LNCaP clone FGC (cell line): ENCODE measurements at regions not wholly inside any gene's neighbourhood (a gene's known extent, or its start where the extent isn't known, plus 50 kb on each side); places are given as distances from the start of the nearest gene placed in this dataset.

ENCODE experiments used
- DNase-seq: peaks from one replicate; pipeline ENCODE4 v3.0.0-alpha.2; 2011; ENCODE audit warnings: low read depth
- H3K4me3 ChIP-seq: 2 replicates; pipeline ENCODE4 v1.5.1; 2011; ENCODE audit warnings: mild to moderate bottlenecking, low read depth, low read length, control low read depth
- TF ChIP-seq, protein P1 (sequence below): IDR thresholded peaks from 2 replicates; pipeline ENCODE4 v1.5.1; 2012; ENCODE audit warnings: mild to moderate bottlenecking; ENCODE audit not compliant: control insufficient read depth, insufficient read depth; ENCODE audit errors: extremely low read depth

DNA sequence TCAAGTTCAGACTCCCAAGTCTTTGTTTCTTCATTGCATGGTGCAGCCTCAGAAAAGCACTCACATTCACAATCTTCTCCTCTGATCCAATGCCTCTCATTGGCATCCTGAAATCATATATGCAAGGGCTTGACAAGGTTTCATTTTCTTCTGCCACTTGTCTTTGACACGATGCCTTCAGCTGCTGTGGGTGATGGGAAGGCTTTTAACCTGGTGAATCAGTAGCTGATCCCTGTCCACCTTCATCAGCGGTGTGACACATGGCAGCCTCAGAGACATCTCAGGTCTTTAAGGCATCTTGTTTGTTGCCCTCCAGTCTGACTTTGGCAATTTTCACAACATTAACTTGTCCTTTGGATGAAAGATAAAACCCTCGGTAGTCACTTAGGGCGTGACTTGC is 147.2 kb downstream of the PRELID2 start:
- no peak for DNase-seq
- TF ChIP-seq, protein P1, sequence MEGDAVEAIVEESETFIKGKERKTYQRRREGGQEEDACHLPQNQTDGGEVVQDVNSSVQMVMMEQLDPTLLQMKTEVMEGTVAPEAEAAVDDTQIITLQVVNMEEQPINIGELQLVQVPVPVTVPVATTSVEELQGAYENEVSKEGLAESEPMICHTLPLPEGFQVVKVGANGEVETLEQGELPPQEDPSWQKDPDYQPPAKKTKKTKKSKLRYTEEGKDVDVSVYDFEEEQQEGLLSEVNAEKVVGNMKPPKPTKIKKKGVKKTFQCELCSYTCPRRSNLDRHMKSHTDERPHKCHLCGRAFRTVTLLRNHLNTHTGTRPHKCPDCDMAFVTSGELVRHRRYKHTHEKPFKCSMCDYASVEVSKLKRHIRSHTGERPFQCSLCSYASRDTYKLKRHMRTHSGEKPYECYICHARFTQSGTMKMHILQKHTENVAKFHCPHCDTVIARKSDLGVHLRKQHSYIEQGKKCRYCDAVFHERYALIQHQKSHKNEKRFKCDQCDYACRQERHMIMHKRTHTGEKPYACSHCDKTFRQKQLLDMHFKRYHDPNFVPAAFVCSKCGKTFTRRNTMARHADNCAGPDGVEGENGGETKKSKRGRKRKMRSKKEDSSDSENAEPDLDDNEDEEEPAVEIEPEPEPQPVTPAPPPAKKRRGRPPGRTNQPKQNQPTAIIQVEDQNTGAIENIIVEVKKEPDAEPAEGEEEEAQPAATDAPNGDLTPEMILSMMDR = no peak
- no peak overlapping the region for H3K4me3 ChIP-seq

DNA sequence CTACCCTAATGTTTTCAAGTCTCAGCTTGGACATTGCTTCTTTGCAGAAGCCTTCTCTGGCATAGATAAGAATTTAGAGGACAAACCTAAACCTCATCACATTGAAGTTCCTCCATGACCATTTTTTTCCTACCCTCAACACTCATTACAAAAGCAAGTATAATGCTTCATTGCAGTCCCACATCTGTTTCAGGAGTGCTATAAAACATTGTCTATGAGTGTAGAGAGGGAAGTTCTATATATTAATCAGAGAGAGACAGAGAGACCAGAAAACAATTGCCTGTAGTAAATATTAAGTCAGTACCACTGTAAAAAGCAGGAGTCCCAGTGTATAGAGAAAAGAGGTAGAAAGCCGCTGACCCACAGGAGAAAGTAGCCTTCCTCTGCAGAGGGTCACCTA is 149.7 kb downstream of the PRELID2 start:
- DNase-seq = no peak
- TF ChIP-seq, protein P1 = no peak
- H3K4me3 ChIP-seq = no peak overlapping the region

DNA sequence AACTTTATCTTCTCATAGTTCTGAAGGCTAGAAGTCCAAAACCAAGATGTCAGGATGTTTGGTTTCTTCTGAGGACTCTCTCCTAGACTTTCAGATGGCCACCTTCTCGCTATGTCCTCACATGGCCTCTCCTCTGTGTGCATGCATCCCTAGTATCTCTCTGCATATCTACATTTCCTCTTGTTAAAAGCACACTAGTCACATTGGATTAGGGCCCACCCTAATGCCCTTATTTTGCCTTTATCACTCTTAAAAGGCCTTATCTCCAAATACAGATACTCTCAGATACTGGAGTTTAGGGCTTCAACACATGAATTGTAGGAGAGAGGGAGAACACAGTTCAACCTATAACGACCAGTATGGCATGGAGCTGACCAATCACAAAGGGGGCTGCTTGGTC is 151.7 kb downstream of the PRELID2 start:
- H3K4me3 ChIP-seq = no peak overlapping the region
- no peak for DNase-seq
- TF ChIP-seq, protein P1 = no peak

DNA sequence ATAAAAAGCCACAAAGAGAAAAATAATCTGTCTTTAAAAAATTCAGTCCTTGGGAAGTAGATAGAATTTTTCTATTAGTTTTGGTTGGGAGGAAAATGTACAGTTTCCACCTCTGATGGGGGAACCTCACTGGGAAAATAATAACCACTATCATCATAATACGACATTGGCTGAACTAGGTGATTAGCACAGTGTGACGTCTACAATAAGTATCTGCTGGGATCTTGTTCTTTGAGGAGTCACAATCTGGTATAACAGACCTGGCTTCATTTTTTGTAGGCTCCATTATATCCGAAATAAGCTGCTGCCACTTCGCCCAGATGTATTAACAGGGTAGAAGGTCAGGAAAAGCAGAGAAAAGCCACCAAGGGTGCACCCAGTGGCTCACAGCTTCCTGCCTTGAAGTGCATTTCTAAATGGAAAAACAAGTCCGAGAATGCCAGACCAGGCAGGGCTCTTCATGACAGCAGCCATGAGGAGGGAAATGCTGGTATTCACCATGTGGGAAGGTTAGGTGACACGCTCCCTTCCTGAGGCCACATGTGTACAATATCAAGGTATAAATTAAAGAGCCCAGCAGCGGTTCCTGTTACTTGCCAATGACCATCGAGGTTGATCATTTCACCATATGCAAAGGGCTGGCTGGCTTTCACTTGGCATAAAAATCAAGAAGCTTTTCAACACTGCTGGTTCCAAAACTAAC is 152.8 kb downstream of the PRELID2 start:
- TF ChIP-seq, protein P1 = no peak
- DNase-seq = no peak
- H3K4me3 ChIP-seq = no peak overlapping the region

DNA sequence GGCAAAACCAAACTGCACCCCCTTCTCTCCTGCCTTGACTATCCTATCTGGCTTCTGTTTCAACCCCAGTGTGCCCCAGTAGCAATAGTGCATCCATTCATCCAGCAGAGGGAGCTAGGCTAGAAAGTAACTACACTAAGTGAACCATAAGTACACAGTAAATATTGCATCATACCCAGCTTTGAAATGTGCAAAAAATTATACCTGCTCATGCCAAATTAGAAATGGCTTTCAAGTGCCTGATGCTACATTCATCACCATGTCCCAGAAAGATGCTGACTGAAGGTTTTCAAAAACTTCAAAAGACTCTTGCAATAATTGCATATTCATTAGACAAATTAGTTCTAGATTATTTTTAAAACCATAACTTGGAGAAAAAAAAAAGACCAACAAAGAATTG is 153.5 kb downstream of the PRELID2 start:
- TF ChIP-seq, protein P1 = peak; percentile 89
- H3K4me3 ChIP-seq = no peak overlapping the region
- peak; percentile 46 for DNase-seq

DNA sequence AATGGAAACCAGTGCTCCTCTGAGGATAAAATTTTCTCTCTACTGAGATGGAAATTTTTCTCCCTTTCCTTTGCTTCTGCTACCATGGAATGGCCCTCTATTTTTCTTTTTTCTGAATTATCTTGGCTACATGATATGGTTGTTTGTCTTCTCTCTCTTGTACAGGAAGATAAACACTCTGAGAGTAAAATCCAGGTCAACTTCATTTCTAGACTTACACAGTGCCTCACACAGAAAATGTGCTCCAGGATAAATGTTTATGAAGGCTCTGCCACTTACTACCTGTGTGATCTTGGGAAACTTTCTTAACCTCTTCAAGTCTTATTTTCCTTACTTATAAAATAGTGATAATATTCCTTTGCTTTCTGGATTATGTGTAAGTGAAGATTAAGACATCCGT is 153.9 kb downstream of the PRELID2 start:
- H3K4me3 ChIP-seq = no peak overlapping the region
- TF ChIP-seq, protein P1 = no peak
- DNase-seq = no peak

DNA sequence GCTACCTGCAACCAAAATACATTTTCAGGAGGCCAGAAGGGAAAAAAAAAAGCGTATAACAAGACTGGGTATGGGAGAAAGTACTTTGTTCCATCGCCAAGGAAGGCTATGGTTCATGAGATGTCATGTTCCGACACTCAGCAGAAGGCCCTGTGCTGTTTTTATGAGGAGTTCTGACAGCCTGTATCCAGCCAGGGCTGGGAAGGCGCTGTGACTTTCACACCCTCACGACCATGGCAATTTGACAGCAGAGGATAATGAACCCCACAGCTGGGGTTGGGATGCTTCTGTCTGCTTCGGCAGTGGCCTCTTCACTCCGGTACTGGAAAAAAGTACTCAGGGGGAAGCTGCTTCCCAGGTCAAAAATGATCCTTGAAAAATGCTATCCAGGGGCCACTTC is 154.4 kb downstream of the PRELID2 start:
- no peak overlapping the region for H3K4me3 ChIP-seq
- TF ChIP-seq, protein P1 = no peak
- DNase-seq = no peak
